Activated CD4-positive, alpha-beta T cell treated with anti-CD3 and anti-CD28 coated beads, Interleukin-2, amount 50 U/mL, for 48 hours (primary cell): ENCODE measurements at regions not wholly inside any gene's neighbourhood (a gene's known extent, or its start where the extent isn't known, plus 50 kb on each side); places are given as distances from the start of the nearest gene placed in this dataset.

Experiments
- DNase-seq, 2 experiments: peaks; one replicate each; pipeline ENCODE4 v3.0.0-alpha.2; 2020

GRCh38 chr6:79763301-79763700, 132.2 kb downstream of the SH3BGRL2 start:
- DNase-seq = no peak

DNA sequence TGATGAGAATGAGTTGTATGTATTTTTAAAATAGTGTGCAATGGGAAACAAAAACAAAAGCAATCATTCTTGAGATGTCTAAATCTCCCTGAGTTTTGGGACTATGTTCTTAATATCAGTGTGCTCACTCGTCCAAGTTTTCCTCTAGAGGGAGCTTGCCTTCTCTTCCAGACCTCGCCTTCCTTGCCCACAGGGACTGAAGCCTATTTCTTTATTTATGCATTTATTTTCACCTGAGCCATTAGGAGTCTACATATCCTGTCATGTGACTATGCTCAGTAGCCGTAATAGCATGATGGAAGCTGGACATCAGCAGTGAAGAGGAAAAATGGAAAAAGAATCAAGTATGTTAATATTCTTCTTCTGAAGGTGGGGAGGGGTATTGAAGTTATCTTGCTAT, 131.2 kb downstream of the SH3BGRL2 start:
- no peak for DNase-seq

DNA sequence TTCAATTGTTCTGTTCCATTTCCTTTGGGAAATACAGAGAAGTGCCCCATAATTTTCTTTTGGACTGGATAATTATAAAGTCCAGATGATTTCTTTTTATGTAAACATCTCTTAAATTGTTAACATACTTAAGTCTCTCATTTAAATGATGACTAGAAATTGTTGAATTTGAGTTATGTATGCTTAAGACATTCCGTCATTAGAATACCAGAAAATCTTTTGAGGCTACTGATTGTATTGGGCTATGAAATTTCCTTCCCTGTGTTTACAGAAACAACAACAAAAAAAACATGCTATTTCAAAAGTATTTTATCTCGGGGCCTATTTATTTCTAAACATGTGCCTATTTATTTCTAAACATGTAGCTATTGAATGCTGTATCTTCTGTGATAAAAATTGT, 125.4 kb downstream of the SH3BGRL2 start:
- no peak for DNase-seq

DNA sequence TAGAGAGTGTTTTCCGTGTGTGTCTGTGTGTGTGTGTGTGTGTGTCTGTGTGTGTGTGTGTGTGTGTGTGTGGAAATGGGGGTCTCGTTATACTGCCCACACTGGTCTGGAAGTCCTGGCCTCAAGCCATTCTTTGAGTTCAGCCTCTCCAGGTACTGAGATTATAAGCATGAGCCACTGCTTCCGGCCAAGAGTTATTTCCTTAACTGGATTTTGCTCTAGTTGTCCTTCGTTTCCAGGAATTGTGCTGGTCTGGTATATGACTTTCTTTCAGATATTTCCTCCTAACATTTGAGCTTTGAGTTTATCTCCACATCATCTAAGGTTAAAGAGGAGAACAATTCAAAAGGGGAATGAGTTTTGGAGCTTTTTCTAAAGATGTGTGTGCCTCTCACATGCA, 124.8 kb downstream of the SH3BGRL2 start:
- no peak for DNase-seq
